GM10266 (cell line): ENCODE measurements at regions not wholly inside any gene's neighbourhood (a gene's known extent, or its start where the extent isn't known, plus 50 kb on each side); places are given as distances from the start of the nearest gene placed in this dataset.
"Not testable (repeated sequence)": the region's sequence is repeated elsewhere in the genome, so short reads cannot be mapped to it uniquely, and the experiment has no call there.

ENCODE experiments used
- DNase-seq: peaks from one replicate; pipeline ENCODE4 v3.0.0; 2012; ENCODE audit errors: extremely low spot score
- TF ChIP-seq, protein P1 (sequence below): IDR thresholded peaks from 2 replicates; pipeline ENCODE4 v1.5.1; 2012; ENCODE audit warnings: mild to moderate bottlenecking, low read depth; ENCODE audit not compliant: control insufficient read depth, insufficient read depth; ENCODE audit errors: missing control alignments

DNA sequence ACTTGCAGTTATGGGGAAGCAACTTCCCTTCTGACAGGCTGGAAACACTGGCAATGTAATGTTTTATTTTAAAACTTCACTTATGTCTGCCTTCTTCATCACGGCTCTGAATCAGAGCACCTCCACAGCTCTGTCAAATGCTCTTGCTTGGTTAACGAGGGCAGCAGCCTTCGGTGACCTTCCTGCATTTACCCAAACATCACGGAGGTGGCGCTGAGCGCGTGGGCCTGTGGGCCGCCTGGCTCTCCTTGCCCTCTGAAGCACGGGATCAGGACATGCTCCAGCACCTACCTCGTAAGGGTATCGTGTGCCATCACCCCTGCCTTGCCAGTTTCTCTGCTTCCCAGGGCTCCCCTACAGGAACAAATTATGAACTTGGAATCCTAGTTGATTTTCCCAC is 310.0 kb downstream of the TEX29 start:
- TF ChIP-seq, protein P1, sequence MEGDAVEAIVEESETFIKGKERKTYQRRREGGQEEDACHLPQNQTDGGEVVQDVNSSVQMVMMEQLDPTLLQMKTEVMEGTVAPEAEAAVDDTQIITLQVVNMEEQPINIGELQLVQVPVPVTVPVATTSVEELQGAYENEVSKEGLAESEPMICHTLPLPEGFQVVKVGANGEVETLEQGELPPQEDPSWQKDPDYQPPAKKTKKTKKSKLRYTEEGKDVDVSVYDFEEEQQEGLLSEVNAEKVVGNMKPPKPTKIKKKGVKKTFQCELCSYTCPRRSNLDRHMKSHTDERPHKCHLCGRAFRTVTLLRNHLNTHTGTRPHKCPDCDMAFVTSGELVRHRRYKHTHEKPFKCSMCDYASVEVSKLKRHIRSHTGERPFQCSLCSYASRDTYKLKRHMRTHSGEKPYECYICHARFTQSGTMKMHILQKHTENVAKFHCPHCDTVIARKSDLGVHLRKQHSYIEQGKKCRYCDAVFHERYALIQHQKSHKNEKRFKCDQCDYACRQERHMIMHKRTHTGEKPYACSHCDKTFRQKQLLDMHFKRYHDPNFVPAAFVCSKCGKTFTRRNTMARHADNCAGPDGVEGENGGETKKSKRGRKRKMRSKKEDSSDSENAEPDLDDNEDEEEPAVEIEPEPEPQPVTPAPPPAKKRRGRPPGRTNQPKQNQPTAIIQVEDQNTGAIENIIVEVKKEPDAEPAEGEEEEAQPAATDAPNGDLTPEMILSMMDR, result no peak
- no peak for DNase-seq

DNA sequence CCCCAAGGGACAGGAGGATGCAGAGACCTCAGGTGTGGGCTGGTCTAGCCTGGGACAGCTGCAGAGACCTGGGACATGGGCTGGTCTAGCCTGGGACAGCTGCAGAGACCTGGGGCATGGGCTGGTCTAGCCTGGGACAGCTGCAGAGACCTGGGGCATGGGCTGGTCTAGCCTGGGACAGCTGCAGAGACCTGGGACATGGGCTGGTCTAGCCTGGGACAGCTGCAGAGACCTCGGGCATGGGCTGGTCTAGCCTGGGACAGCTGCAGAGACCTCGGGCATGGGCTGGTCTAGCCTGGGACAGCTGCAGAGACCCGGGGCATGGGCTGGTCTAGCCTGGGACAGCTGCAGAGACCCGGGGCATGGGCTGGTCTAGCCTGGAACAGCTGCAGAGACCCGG is 310.8 kb downstream of the TEX29 start:
- DNase-seq, result not testable (repeated sequence)

DNA sequence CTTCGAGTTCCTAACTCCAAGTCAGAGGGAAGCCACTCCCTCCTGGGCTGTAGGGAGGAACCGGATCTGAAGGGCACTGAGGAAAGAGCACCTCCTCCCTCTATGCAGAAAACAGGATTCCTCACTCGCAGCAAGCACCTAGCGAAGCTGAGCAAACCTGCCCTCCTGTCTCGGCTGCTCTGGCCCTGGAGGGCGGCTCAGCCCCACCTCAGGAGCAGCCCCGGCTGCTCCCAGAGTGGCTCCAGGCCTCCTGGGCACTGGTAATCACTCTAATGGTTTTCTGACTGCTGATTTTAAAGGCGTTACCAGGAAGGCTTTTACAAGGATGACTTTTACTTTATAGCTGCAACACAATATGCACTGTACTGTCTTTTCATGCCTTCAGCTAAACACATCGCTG is 312.5 kb downstream of the TEX29 start:
- TF ChIP-seq, protein P1, result no peak
- no peak for DNase-seq

DNA sequence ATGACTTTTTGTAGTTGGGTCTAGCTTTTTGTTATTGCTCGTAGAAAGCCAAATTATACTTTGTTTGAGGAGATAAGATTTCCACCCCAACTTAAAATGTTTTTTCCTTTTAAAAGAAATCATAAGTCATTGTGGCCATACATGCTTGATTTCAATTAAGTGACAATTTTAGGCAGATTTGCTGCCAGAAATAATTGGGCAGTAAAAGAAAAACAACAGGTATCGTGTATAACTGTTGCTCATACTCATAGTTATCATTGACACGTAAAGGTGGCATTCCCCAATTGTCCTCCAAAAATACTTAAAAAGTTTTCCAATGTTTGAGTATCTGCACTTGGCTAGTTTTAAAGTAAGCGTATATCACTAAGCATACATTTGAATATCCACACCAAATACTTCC is 313.0 kb downstream of the TEX29 start:
- DNase-seq, result no peak

DNA sequence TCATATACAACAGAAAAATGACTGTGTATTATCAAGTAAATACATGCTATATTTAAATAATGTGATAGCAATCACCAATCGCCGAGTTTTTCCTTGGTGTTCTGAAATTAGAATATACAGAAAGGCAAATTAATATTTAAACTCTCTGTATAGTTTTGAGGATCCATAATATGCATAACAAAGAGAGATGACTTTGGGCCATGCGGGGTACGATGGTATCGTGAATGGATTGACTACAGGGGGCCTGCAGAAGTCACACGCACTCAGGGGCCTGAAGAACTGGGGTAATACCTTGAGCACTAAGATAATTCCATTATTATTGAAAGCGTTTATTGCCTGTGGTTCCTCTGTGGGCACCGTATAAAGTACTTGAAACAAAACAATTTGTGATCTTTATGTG is 314.0 kb downstream of the TEX29 start:
- DNase-seq, result no peak
- TF ChIP-seq, protein P1, result no peak

More for the DNA sequence above, 313.0 kb downstream of the TEX29 start:
- TF ChIP-seq, protein P1, result no peak

DNA sequence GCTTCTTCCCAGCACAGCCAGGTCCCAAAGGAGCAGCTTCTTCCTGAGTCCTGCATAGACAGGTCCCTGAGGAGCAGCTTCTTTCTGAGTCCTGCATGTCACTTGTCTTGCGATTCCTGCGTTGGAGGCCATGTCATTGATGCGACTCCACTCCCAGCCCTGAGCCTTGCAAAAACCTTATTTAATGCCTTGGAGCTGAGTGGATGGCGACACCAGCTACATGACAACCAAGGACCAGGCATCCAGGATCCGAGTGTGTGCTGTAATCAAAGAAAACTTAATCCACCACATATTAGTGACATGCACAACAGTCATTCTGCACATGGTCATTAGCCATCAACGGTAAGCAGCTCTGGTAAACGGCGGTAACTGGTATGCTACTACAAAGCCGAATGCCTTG is 315.8 kb downstream of the TEX29 start:
- TF ChIP-seq, protein P1, result no peak

DNA sequence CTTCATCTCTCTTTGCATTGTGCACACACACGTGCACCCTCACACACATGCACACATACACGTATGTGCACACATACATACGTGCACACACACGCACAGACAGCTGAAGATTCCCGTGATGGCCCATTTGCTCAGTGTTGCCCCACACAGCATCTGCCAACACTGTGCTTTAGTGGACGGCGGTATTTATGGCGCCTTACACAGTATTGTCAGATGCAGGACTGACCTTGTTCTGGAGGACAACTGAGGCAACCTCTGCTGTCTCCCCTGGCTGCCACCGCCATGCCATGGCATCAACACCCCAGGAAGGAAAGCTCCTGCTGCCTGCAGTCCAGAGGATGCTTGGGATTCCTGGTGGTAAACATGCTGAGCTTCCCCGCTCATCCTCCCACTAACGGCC is 316.4 kb downstream of the TEX29 start:
- TF ChIP-seq, protein P1, result no peak
- DNase-seq, result no peak

More for the DNA sequence above, 315.8 kb downstream of the TEX29 start:
- DNase-seq, result no peak

DNA sequence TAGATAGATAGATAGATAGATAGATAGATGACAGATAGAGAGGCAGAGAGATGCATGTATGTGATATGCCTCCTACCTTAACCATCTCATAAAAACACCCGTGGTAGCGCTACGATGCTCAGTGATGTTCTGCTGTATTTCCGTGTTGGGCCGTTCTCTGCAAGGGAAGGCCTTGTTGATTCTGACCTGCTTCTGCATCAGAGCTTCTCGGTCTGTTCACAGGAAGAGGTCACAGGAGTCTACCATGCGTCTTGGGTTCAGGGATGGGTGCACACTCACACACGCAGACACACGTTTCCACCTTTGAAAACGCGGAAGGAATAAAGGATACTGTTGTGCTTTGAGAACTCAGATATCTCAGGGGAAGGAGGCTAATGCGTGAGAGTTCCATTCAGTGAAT is 316.9 kb downstream of the TEX29 start:
- TF ChIP-seq, protein P1, result no peak
- no peak for DNase-seq
